ENCODE measurements at regions not wholly inside any gene's neighbourhood (a gene's known extent, or its start where the extent isn't known, plus 50 kb on each side); places are given as distances from the start of the nearest gene placed in this dataset.

- Histone ChIP-seq H3K27me3 (no peaks in the 10 kb centered on the region), H3K4me1 (no peaks in the 10 kb centered on the region), H3K27ac (no peak overlapping the region), H3K4me3 (no peak overlapping the region), H3K36me3 (no peaks in the 10 kb centered on the region), H3K9me3 (no peaks in the 10 kb centered on the region)
- TF ChIP-seq POLR2A (IDR thresholded peaks at IDR 0.05) (no peak), EP300 (IDR thresholded peaks at IDR 0.05) (no peak), CTCF (IDR thresholded peaks at IDR 0.05) (no peak)
- no peak for ATAC-seq
- WGBS, 2 donors (ENCODE audit: low coverage in 1 of 2), result 23 to 43% methylated on average over 1 of the region's 1 CpG
These were observed 99.3 kb upstream of the BMP5 start for GRCh38 chr6:55974688-55975087.

- Histone ChIP-seq H3K27ac (no peak overlapping the region), H3K4me1 (peaks cover 0 to 7% (median 3%) of the 10 kb centered on the region in 3 donors), H3K36me3 (no peaks in the 10 kb centered on the region), H3K9me3 (no peaks in the 10 kb centered on the region), H3K27me3 (no peaks in the 10 kb centered on the region), H3K4me3 (no peak overlapping the region)
- WGBS, 2 donors (ENCODE audit: low coverage in 1 of 2), result 36 to 39% methylated on average over 1 of the region's 1 CpG
- no peak for ATAC-seq
- TF ChIP-seq EP300 (IDR thresholded peaks at IDR 0.05), result no peak
- TF ChIP-seq POLR2A (IDR thresholded peaks at IDR 0.05), result no peak
- TF ChIP-seq POLR2AphosphoS5 (IDR thresholded peaks at IDR 0.05), result no peak
- no peak for TF ChIP-seq CTCF (IDR thresholded peaks at IDR 0.05)
These were observed 96.7 kb upstream of the BMP5 start for GRCh38 chr6:55972091-55972490.

- H3K4me1 ChIP-seq, result peaks cover 0 to 7% (median 3%) of the 10 kb centered on the region in 3 donors
- 17 to 18% methylated on average over 3 of the region's 3 CpGs for WGBS, 2 donors (ENCODE audit: low coverage in 1 of 2)
- H3K27ac ChIP-seq, result peak overlapping the region in 1 of 4 donors; percentile 20
- TF ChIP-seq POLR2AphosphoS5 (IDR thresholded peaks at IDR 0.05), result no peak
- no peaks in the 10 kb centered on the region for H3K36me3 ChIP-seq
- no peak for ATAC-seq
- no peaks in the 10 kb centered on the region for H3K9me3 ChIP-seq
- no peak overlapping the region for H3K4me3 ChIP-seq
- no peaks in the 10 kb centered on the region for H3K27me3 ChIP-seq
These were observed 94.1 kb upstream of the BMP5 start for GRCh38 chr6:55969526-55969925.

- Histone ChIP-seq H3K4me3 (no peak overlapping the region), H3K36me3 (no peaks in the 10 kb centered on the region), H3K27ac (no peak overlapping the region), H3K9me3 (no peaks in the 10 kb centered on the region), H3K4me1 (peaks cover 0 to 11% (median 3%) of the 10 kb centered on the region in 3 donors), H3K27me3 (no peaks in the 10 kb centered on the region)
- ATAC-seq, result no peak
- TF ChIP-seq EP300 (IDR thresholded peaks at IDR 0.05) (no peak), POLR2A (IDR thresholded peaks at IDR 0.05) (no peak), POLR2AphosphoS5 (IDR thresholded peaks at IDR 0.05) (no peak), CTCF (IDR thresholded peaks at IDR 0.05) (no peak)
These were observed 93.5 kb upstream of the BMP5 start for GRCh38 chr6:55968926-55969325.

GRCh38 chr6:55964136-55964535, 88.7 kb upstream of the BMP5 start:
- Histone ChIP-seq H3K4me3 (no peak overlapping the region), H3K9me3 (no peaks in the 10 kb centered on the region), H3K4me1 (peaks cover 0 to 16% (median 2%) of the 10 kb centered on the region in 3 donors), H3K27me3 (no peaks in the 10 kb centered on the region), H3K27ac (no peak overlapping the region), H3K36me3 (no peaks in the 10 kb centered on the region)
- peak; percentile 31 for ATAC-seq
- no peak for TF ChIP-seq POLR2A (IDR thresholded peaks at IDR 0.05)
- no peak for TF ChIP-seq POLR2AphosphoS5 (IDR thresholded peaks at IDR 0.05)
- no peak for TF ChIP-seq CTCF (IDR thresholded peaks at IDR 0.05)
- TF ChIP-seq EP300 (IDR thresholded peaks at IDR 0.05), result no peak
- 83% methylated on average over 1 of the region's 1 CpG for WGBS, 2 donors (ENCODE audit: low coverage in 1 of 2)
